ENCODE measurements at regions not wholly inside any gene's neighbourhood (a gene's known extent, or its start where the extent isn't known, plus 50 kb on each side); places are given as distances from the start of the nearest gene placed in this dataset.

DNA sequence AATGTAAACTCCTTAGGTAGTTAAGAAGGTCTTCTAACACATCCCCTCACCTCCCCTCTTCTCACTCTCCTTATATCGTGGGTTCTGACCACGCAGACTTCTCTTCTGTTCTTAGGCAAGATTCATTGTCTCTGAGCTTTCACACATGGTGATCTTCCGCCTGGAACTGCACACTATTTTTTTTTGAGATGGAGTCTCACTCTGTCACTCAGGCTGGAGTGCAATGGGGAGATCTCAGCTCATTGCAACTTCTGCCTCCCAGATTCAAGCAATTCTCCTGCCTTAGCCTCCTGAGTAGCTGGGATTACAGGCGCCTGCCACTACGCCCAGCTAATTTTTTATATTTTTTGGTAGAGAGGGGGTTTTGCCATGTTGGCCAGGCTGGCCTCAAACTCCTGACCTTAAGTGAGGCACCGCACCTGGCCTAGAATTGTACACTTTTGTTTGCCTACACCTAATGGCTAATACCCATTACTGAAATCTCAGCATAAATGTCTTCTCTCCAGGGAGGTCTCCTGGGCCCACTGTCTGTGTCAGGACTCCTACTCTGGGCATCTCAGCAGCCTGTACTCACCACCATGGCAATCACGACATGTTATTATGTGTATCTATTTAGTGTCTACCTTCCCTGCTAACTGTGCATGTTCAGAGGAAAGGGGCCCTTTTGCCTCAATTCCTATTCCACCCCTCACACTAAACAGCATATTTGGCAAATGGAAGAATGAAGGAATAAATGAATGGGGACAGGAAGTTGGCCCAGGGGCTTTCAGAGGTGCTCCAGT lies 646.3 kb upstream of the DPP6 start:
- ATAC-seq: no peak
- TF ChIP-seq ARNTL (CRISPR knock-in tag; IDR thresholded peaks at IDR 0.05; ENCODE audit: borderline replicate concordance, low read depth): no peak
- TF ChIP-seq, protein P1, sequence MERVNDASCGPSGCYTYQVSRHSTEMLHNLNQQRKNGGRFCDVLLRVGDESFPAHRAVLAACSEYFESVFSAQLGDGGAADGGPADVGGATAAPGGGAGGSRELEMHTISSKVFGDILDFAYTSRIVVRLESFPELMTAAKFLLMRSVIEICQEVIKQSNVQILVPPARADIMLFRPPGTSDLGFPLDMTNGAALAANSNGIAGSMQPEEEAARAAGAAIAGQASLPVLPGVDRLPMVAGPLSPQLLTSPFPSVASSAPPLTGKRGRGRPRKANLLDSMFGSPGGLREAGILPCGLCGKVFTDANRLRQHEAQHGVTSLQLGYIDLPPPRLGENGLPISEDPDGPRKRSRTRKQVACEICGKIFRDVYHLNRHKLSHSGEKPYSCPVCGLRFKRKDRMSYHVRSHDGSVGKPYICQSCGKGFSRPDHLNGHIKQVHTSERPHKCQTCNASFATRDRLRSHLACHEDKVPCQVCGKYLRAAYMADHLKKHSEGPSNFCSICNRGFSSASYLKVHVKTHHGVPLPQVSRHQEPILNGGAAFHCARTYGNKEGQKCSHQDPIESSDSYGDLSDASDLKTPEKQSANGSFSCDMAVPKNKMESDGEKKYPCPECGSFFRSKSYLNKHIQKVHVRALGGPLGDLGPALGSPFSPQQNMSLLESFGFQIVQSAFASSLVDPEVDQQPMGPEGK (CRISPR knock-in tag; IDR thresholded peaks at IDR 0.05; ENCODE audit: borderline replicate concordance): no peak
- TF ChIP-seq GLIS3 (CRISPR knock-in tag; IDR thresholded peaks at IDR 0.05): no peak
- no peak for TF ChIP-seq ISL1 (CRISPR knock-in tag; IDR thresholded peaks at IDR 0.05)
- TF ChIP-seq BACH2 (CRISPR knock-in tag; IDR thresholded peaks at IDR 0.05; ENCODE audit: borderline replicate concordance): no peak
- TF ChIP-seq ZNF70 (CRISPR knock-in tag; IDR thresholded peaks at IDR 0.05): no peak
- TF ChIP-seq, protein P2, sequence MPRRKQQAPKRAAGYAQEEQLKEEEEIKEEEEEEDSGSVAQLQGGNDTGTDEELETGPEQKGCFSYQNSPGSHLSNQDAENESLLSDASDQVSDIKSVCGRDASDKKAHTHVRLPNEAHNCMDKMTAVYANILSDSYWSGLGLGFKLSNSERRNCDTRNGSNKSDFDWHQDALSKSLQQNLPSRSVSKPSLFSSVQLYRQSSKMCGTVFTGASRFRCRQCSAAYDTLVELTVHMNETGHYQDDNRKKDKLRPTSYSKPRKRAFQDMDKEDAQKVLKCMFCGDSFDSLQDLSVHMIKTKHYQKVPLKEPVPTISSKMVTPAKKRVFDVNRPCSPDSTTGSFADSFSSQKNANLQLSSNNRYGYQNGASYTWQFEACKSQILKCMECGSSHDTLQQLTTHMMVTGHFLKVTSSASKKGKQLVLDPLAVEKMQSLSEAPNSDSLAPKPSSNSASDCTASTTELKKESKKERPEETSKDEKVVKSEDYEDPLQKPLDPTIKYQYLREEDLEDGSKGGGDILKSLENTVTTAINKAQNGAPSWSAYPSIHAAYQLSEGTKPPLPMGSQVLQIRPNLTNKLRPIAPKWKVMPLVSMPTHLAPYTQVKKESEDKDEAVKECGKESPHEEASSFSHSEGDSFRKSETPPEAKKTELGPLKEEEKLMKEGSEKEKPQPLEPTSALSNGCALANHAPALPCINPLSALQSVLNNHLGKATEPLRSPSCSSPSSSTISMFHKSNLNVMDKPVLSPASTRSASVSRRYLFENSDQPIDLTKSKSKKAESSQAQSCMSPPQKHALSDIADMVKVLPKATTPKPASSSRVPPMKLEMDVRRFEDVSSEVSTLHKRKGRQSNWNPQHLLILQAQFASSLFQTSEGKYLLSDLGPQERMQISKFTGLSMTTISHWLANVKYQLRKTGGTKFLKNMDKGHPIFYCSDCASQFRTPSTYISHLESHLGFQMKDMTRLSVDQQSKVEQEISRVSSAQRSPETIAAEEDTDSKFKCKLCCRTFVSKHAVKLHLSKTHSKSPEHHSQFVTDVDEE (CRISPR knock-in tag; IDR thresholded peaks at IDR 0.05): no peak
- no peak for TF ChIP-seq TCF4 (CRISPR knock-in tag; IDR thresholded peaks at IDR 0.05; ENCODE audit: borderline replicate concordance)
- TF ChIP-seq, protein P3, sequence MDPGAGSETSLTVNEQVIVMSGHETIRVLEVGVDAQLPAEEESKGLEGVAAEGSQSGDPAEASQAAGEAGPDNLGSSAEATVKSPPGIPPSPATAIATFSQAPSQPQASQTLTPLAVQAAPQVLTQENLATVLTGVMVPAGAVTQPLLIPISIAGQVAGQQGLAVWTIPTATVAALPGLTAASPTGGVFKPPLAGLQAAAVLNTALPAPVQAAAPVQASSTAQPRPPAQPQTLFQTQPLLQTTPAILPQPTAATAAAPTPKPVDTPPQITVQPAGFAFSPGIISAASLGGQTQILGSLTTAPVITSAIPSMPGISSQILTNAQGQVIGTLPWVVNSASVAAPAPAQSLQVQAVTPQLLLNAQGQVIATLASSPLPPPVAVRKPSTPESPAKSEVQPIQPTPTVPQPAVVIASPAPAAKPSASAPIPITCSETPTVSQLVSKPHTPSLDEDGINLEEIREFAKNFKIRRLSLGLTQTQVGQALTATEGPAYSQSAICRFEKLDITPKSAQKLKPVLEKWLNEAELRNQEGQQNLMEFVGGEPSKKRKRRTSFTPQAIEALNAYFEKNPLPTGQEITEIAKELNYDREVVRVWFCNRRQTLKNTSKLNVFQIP (CRISPR knock-in tag; IDR thresholded peaks at IDR 0.05; ENCODE audit: borderline replicate concordance, low read depth): no peak
- TF ChIP-seq ZC3H10 (CRISPR knock-in tag; IDR thresholded peaks at IDR 0.05): no peak
- TF ChIP-seq, protein P4, sequence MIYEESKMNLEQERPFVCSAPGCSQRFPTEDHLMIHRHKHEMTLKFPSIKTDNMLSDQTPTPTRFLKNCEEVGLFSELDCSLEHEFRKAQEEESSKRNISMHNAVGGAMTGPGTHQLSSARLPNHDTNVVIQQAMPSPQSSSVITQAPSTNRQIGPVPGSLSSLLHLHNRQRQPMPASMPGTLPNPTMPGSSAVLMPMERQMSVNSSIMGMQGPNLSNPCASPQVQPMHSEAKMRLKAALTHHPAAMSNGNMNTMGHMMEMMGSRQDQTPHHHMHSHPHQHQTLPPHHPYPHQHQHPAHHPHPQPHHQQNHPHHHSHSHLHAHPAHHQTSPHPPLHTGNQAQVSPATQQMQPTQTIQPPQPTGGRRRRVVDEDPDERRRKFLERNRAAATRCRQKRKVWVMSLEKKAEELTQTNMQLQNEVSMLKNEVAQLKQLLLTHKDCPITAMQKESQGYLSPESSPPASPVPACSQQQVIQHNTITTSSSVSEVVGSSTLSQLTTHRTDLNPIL (CRISPR knock-in tag; IDR thresholded peaks at IDR 0.05; ENCODE audit: low read depth): no peak
- no peak for TF ChIP-seq PPARA (CRISPR knock-in tag; IDR thresholded peaks at IDR 0.05; ENCODE audit: borderline replicate concordance)
- no peak for TF ChIP-seq SNAI2 (CRISPR knock-in tag; IDR thresholded peaks at IDR 0.05)

DNA sequence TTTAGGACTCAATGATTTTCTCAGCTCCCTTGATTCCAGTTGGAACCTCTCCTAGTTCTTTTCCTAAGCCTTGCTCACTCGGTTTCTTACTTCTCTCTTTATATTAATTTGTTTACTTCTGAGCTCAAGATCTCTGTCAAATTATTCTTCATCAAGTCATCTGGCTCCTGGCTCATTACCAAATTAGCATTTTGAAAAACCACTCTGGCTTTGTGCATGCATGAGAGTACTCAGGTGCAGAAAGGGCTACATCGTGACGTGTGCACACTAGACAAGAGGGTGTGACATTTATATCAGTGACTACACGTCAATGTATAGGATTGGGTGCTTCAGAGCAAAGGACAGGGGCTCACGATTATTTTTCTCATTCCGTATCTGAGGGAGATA lies 645.7 kb upstream of the DPP6 start:
- TF ChIP-seq OSR1 (CRISPR knock-in tag; IDR thresholded peaks at IDR 0.05): no peak
- no peak for TF ChIP-seq ZNF70 (CRISPR knock-in tag; IDR thresholded peaks at IDR 0.05)
- TF ChIP-seq, protein P4 (CRISPR knock-in tag; IDR thresholded peaks at IDR 0.05; ENCODE audit: low read depth): no peak
- no peak for TF ChIP-seq ZNF565 (CRISPR knock-in tag; conservative IDR thresholded peaks at IDR 0.05; ENCODE audit: low read depth)
- TF ChIP-seq ZFP30 (CRISPR knock-in tag; IDR thresholded peaks at IDR 0.05): no peak
- TF ChIP-seq, protein P3 (CRISPR knock-in tag; IDR thresholded peaks at IDR 0.05; ENCODE audit: borderline replicate concordance, low read depth): no peak
- TF ChIP-seq, protein P2 (CRISPR knock-in tag; IDR thresholded peaks at IDR 0.05): no peak
- no peak for TF ChIP-seq TOX (CRISPR knock-in tag; IDR thresholded peaks at IDR 0.05; ENCODE audit: borderline replicate concordance)
- TF ChIP-seq, protein P5, sequence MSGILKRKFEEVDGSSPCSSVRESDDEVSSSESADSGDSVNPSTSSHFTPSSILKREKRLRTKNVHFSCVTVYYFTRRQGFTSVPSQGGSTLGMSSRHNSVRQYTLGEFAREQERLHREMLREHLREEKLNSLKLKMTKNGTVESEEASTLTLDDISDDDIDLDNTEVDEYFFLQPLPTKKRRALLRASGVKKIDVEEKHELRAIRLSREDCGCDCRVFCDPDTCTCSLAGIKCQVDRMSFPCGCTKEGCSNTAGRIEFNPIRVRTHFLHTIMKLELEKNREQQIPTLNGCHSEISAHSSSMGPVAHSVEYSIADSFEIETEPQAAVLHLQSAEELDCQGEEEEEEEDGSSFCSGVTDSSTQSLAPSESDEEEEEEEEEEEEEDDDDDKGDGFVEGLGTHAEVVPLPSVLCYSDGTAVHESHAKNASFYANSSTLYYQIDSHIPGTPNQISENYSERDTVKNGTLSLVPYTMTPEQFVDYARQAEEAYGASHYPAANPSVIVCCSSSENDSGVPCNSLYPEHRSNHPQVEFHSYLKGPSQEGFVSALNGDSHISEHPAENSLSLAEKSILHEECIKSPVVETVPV (CRISPR knock-in tag; IDR thresholded peaks at IDR 0.05): no peak
- no peak for TF ChIP-seq ZFP3 (CRISPR knock-in tag; IDR thresholded peaks at IDR 0.05)
- TF ChIP-seq TCF4 (CRISPR knock-in tag; IDR thresholded peaks at IDR 0.05; ENCODE audit: borderline replicate concordance): no peak
- no peak for TF ChIP-seq SNAI2 (CRISPR knock-in tag; IDR thresholded peaks at IDR 0.05)
- TF ChIP-seq, protein P1 (CRISPR knock-in tag; IDR thresholded peaks at IDR 0.05; ENCODE audit: borderline replicate concordance): no peak
- ATAC-seq: no peak

Measured in SK-N-SH treated with all-trans-retinoic acid at 6 μM for 48 hours (cell line).